HG03045 (cell line): ENCODE measurements at regions not wholly inside any gene's neighbourhood (a gene's known extent, or its start where the extent isn't known, plus 50 kb on each side); places are given as distances from the start of the nearest gene placed in this dataset.

Source experiments
- ATAC-seq: cut with Tn5 transposase; IDR thresholded peaks from one replicate; pipeline ENCODE4 v1.9.1; 2021; ENCODE audit warnings: mild to moderate bottlenecking, moderate library complexity; ENCODE audit not compliant: unreplicated experiment

GRCh38 chr16:66070140-66070917 is 296.2 kb upstream of the CDH5 start:
- ATAC-seq: no peak

- ATAC-seq: no peak
Measured at GRCh38 chr16:66069587-66069986, 296.9 kb upstream of the CDH5 start.

GRCh38 chr16:66066404-66066803 is 300.1 kb upstream of the CDH5 start:
- no peak for ATAC-seq

- ATAC-seq: no peak
Measured at GRCh38 chr16:66065925-66066324, 300.6 kb upstream of the CDH5 start.

- ATAC-seq: no peak
Measured at GRCh38 chr16:66064801-66065530, 301.5 kb upstream of the CDH5 start.

GRCh38 chr16:66058832-66059231 is 307.7 kb upstream of the CDH5 start:
- no peak for ATAC-seq

- no peak for ATAC-seq
Measured at GRCh38 chr16:66058172-66058691, 308.3 kb upstream of the CDH5 start.

- no peak for ATAC-seq
Measured at GRCh38 chr16:66057057-66057456, 309.4 kb upstream of the CDH5 start.

GRCh38 chr16:66054095-66054494 is 312.4 kb upstream of the CDH5 start:
- no peak for ATAC-seq

GRCh38 chr16:66052745-66053144 is 313.7 kb upstream of the CDH5 start:
- no peak for ATAC-seq

- no peak for ATAC-seq
Measured at GRCh38 chr16:66050991-66051390, 315.5 kb upstream of the CDH5 start.

GRCh38 chr16:66049865-66050264 is 316.6 kb upstream of the CDH5 start:
- ATAC-seq: no peak

GRCh38 chr16:66045626-66046025 is 320.9 kb upstream of the CDH5 start:
- ATAC-seq: no peak

- ATAC-seq: no peak
Measured at GRCh38 chr16:66044556-66044955, 321.9 kb upstream of the CDH5 start.

GRCh38 chr16:66044089-66044488 is 322.4 kb upstream of the CDH5 start:
- ATAC-seq: no peak

- ATAC-seq: no peak
Measured at GRCh38 chr16:66043326-66043725, 323.2 kb upstream of the CDH5 start.

- no peak for ATAC-seq
Measured at GRCh38 chr16:66042341-66042740, 324.1 kb upstream of the CDH5 start.

GRCh38 chr16:66041907-66042306 is 324.6 kb upstream of the CDH5 start:
- no peak for ATAC-seq

GRCh38 chr16:66039793-66040192 is 326.7 kb upstream of the CDH5 start:
- no peak for ATAC-seq

GRCh38 chr16:66036793-66037715 is 329.4 kb upstream of the CDH5 start:
- ATAC-seq: no peak

GRCh38 chr16:66036184-66036583 is 330.3 kb upstream of the CDH5 start:
- ATAC-seq: no peak
